Testis (tissue), 2 donors: ENCODE measurements at regions not wholly inside any gene's neighbourhood (a gene's known extent, or its start where the extent isn't known, plus 50 kb on each side); places are given as distances from the start of the nearest gene placed in this dataset.

Source experiments
- POLR2A ChIP-seq: fragments of 450-650 bp; IDR thresholded peaks from one replicate; pipeline ENCODE4 v1.6.1; 2017; ENCODE audit warnings: antibody characterized with exemption, mild to moderate bottlenecking, moderate library complexity
- TF ChIP-seq, protein P1 (sequence below), 3 experiments: fragments of 450-650 bp in 2 of 3; fragments of 200-600 bp in 1 of 3; sonication (generic) in 1 of 3; IDR thresholded peaks; one replicate each; pipeline ENCODE4 v1.5.1; 2016 to 2019; ENCODE audit warnings: antibody characterized with exemption in 3 of 3, mild to moderate bottlenecking in 2 of 3, moderate library complexity in 1 of 3

- TF ChIP-seq, protein P1, sequence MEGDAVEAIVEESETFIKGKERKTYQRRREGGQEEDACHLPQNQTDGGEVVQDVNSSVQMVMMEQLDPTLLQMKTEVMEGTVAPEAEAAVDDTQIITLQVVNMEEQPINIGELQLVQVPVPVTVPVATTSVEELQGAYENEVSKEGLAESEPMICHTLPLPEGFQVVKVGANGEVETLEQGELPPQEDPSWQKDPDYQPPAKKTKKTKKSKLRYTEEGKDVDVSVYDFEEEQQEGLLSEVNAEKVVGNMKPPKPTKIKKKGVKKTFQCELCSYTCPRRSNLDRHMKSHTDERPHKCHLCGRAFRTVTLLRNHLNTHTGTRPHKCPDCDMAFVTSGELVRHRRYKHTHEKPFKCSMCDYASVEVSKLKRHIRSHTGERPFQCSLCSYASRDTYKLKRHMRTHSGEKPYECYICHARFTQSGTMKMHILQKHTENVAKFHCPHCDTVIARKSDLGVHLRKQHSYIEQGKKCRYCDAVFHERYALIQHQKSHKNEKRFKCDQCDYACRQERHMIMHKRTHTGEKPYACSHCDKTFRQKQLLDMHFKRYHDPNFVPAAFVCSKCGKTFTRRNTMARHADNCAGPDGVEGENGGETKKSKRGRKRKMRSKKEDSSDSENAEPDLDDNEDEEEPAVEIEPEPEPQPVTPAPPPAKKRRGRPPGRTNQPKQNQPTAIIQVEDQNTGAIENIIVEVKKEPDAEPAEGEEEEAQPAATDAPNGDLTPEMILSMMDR (IDR thresholded peaks at IDR 0.05) = no peak
- no peak for TF ChIP-seq POLR2A
These were observed 114.4 kb upstream of the COPS8 start for GRCh38 chr2:236971131-236971821.
